H9 (cell line): ENCODE measurements at regions not wholly inside any gene's neighbourhood (a gene's known extent, or its start where the extent isn't known, plus 50 kb on each side); places are given as distances from the start of the nearest gene placed in this dataset.

Experiments
- DNase-seq: peaks from one replicate; pipeline ENCODE4 v3.0.0-alpha.2; 2017
- H2AFZ ChIP-seq: one replicate; pipeline ENCODE4 v1.6.1; 2013; ENCODE audit warnings: mild to moderate bottlenecking, low read length, control low read depth, moderate library complexity
- H2AK5ac ChIP-seq: 2 replicates; pipeline ENCODE4 v1.6.1; 2013; ENCODE audit warnings: low read length, control low read depth, mixed read lengths; ENCODE audit not compliant: insufficient read length
- H2BK120ac ChIP-seq: one replicate; pipeline ENCODE4 v1.6.1; 2013; ENCODE audit warnings: low read depth, mild to moderate bottlenecking, low read length, control low read depth, inconsistent platforms; ENCODE audit not compliant: poor library complexity, severe bottlenecking
- H2BK12ac ChIP-seq: 2 replicates; pipeline ENCODE4 v1.6.1; 2013; ENCODE audit warnings: low read length, control low read depth, mixed read lengths, low read depth; ENCODE audit not compliant: insufficient read length
- H2BK15ac ChIP-seq: 2 replicates; pipeline ENCODE4 v1.6.1; 2013; ENCODE audit warnings: low read depth, low read length, control low read depth
- H2BK20ac ChIP-seq: one replicate; pipeline ENCODE4 v1.6.1; 2013; ENCODE audit warnings: low read depth, mild to moderate bottlenecking, low read length, control low read depth, inconsistent platforms; ENCODE audit not compliant: poor library complexity, severe bottlenecking
- H2BK5ac ChIP-seq: 2 replicates; pipeline ENCODE4 v1.6.1; 2013; ENCODE audit warnings: low read length, control low read depth, mixed read lengths; ENCODE audit not compliant: insufficient read length
- H3K14ac ChIP-seq: 2 replicates; pipeline ENCODE4 v1.6.1; 2013; ENCODE audit warnings: low read length, control low read depth; ENCODE audit not compliant: insufficient read depth
- H3K18ac ChIP-seq: 2 replicates; pipeline ENCODE4 v1.6.1; 2013; ENCODE audit warnings: low read depth, mild to moderate bottlenecking, mixed read lengths, low read length, control low read depth; ENCODE audit not compliant: insufficient read length
- H3K23ac ChIP-seq: 2 replicates; pipeline ENCODE4 v1.6.1; 2013; ENCODE audit warnings: low read length, control low read depth, mixed read lengths, low read depth; ENCODE audit not compliant: insufficient read length
- H3K23me2 ChIP-seq: 2 replicates; pipeline ENCODE4 v1.6.1; 2013; ENCODE audit warnings: low read depth, mild to moderate bottlenecking, mixed read lengths, low read length, control low read depth; ENCODE audit not compliant: insufficient read length, poor library complexity, severe bottlenecking
- H3K27ac ChIP-seq: 2 replicates; pipeline ENCODE4 v1.5.1; 2013; ENCODE audit warnings: low read length, control low read depth, mixed read lengths, low read depth; ENCODE audit not compliant: insufficient read length
- H3K27me3 ChIP-seq: 2 replicates; pipeline ENCODE4 v1.6.1; 2013; ENCODE audit warnings: low read length, control low read depth, inconsistent platforms; ENCODE audit not compliant: insufficient read depth
- H3K4ac ChIP-seq: 2 replicates; pipeline ENCODE4 v1.6.1; 2013; ENCODE audit warnings: low read depth, mild to moderate bottlenecking, control low read depth, inconsistent platforms, low read length, moderate library complexity
- H3K4me1 ChIP-seq: 2 replicates; pipeline ENCODE4 v1.6.1; 2013; ENCODE audit warnings: low read length, control low read depth, inconsistent platforms; ENCODE audit not compliant: insufficient read depth
- H3K4me2 ChIP-seq: 2 replicates; pipeline ENCODE4 v1.6.1; 2013; ENCODE audit warnings: low read length, control low read depth, mixed read lengths; ENCODE audit not compliant: insufficient read length, insufficient read depth
- H3K56ac ChIP-seq: 2 replicates; pipeline ENCODE4 v1.6.1; 2013; ENCODE audit warnings: low read depth, mild to moderate bottlenecking, mixed read lengths, low read length, control low read depth; ENCODE audit not compliant: insufficient read length
- H3K79me1 ChIP-seq: 2 replicates; pipeline ENCODE4 v1.6.1; 2013; ENCODE audit warnings: low read depth, mild to moderate bottlenecking, moderate library complexity, low read length, control low read depth, inconsistent platforms; ENCODE audit not compliant: insufficient read depth, poor library complexity, severe bottlenecking
- H3K79me2 ChIP-seq: 2 replicates; pipeline ENCODE4 v1.6.1; 2013; ENCODE audit warnings: low read length, control low read depth, inconsistent platforms; ENCODE audit not compliant: insufficient read depth
- H3K9ac ChIP-seq: 2 replicates; pipeline ENCODE4 v1.6.1; 2013; ENCODE audit warnings: low read length, control low read depth, mixed read lengths; ENCODE audit not compliant: insufficient read length; ENCODE audit errors: extremely low read depth
- H3K9me3 ChIP-seq: one replicate; pipeline ENCODE4 v1.6.1; 2013; ENCODE audit warnings: low read depth, low read length, inconsistent platforms; ENCODE audit not compliant: control insufficient read depth
- H3T11ph ChIP-seq: one replicate; pipeline ENCODE4 v1.6.1; 2013; ENCODE audit warnings: mild to moderate bottlenecking, low read length, control low read depth, inconsistent platforms
- H4K20me1 ChIP-seq: one replicate; pipeline ENCODE4 v1.6.1; 2013; ENCODE audit not compliant: control insufficient read depth, insufficient read length, insufficient read depth
- H4K5ac ChIP-seq: 2 replicates; pipeline ENCODE4 v1.6.1; 2013; ENCODE audit warnings: low read depth, mild to moderate bottlenecking, mixed read lengths, low read length, control low read depth; ENCODE audit not compliant: insufficient read length
- H4K8ac ChIP-seq: replicated peaks from 2 replicates; pipeline ENCODE4 v1.6.1; 2013; ENCODE audit warnings: low read length, control low read depth, mixed read lengths, low read depth; ENCODE audit not compliant: insufficient read length
- H4K91ac ChIP-seq: 2 replicates; pipeline ENCODE4 v1.6.1; 2013; ENCODE audit warnings: low read depth, mild to moderate bottlenecking, moderate library complexity, mixed read lengths, low read length, control low read depth; ENCODE audit not compliant: insufficient read length
- H3K27ac Mint-ChIP-seq, 3 experiments: 2 replicates in 2 of 3; 3 replicates in 1 of 3; pipeline ENCODE4 v1.8.0; 2020 to 2021; ENCODE audit warnings: mixed read lengths in 3 of 3, mild to moderate bottlenecking in 1 of 3, moderate library complexity in 1 of 3
- H3K27me3 Mint-ChIP-seq: 2 replicates; pipeline ENCODE4 v1.8.0; 2021; ENCODE audit warnings: low read depth, mild to moderate bottlenecking, moderate library complexity, mixed read lengths
- H3K36me3 Mint-ChIP-seq, 3 experiments: 2 replicates in 2 of 3; 3 replicates in 1 of 3; pipeline ENCODE4 v1.8.0; 2020 to 2021; ENCODE audit warnings: low read depth in 3 of 3, mixed read lengths in 3 of 3; ENCODE audit not compliant: insufficient read depth in 1 of 3
- H3K4me1 Mint-ChIP-seq, 2 experiments: 2 replicates each; pipeline ENCODE4 v1.8.0; 2020; ENCODE audit warnings: mixed read lengths in 2 of 2
- H3K4me3 Mint-ChIP-seq, 2 experiments: 2 replicates in 1 of 2; 3 replicates in 1 of 2; pipeline ENCODE4 v1.8.0; 2020 to 2021; ENCODE audit warnings: mild to moderate bottlenecking in 2 of 2, mixed read lengths in 2 of 2, moderate library complexity in 1 of 2
- H3K9me3 Mint-ChIP-seq, 2 experiments: 2 replicates in 1 of 2; 3 replicates in 1 of 2; pipeline ENCODE4 v1.8.0; 2020; ENCODE audit warnings: mild to moderate bottlenecking in 2 of 2, mixed read lengths in 2 of 2, moderate library complexity in 1 of 2
- CTCF ChIP-seq: fragments of 200-600 bp; sonication (generic); conservative IDR thresholded peaks from 3 replicates; pipeline ENCODE4 v1.8.0; 2021; ENCODE audit warnings: antibody characterized with exemption, mild to moderate bottlenecking
- WGBS: extraction: QIAGEN DNeasy Blood & Tissue Kit; methylation state at CpG from one replicate; pipeline ENCODE4 v1.1.7; 2013; ENCODE audit warnings: missing lambda C conversion rate, low lambda C conversion rate, mixed read lengths; ENCODE audit not compliant: insufficient read length; ENCODE audit errors: extremely low coverage; 5-methylcytosine and 5-hydroxymethylcytosine counted together

GRCh38 chr10:128417826-128418225 lies 291.6 kb upstream of the MKI67 start:
- no peaks in the 10 kb centered on the region for H3K9me3 Mint-ChIP-seq
- Histone ChIP-seq H3K9ac (no peak overlapping the region), H3K18ac (no peak overlapping the region), H4K5ac (no peak overlapping the region), H2BK15ac (no peak overlapping the region), H2AFZ (no peak overlapping the region), H3K23ac (no peak overlapping the region), H3K4me1 (no peaks in the 10 kb centered on the region), H4K91ac (no peak overlapping the region), H3K4ac (no peak overlapping the region), H2BK5ac (no peak overlapping the region), H3K4me2 (no peak overlapping the region), H3K27ac (no peak overlapping the region), H2BK12ac (no peak overlapping the region), H3T11ph (no peak overlapping the region), H3K23me2 (no peaks in the 10 kb centered on the region), H3K79me2 (no peaks in the 10 kb centered on the region), H3K56ac (no peak overlapping the region), H3K9me3 (no peaks in the 10 kb centered on the region), H2AK5ac (no peak overlapping the region), H4K20me1 (no peaks in the 10 kb centered on the region), H2BK120ac (no peak overlapping the region), H4K8ac (no peak overlapping the region), H3K79me1 (no peaks in the 10 kb centered on the region), H3K27me3 (no peaks in the 10 kb centered on the region), H3K14ac (no peak overlapping the region), H2BK20ac (no peak overlapping the region)
- peaks cover 8 to 9% of the 10 kb centered on the region in 2 experiments for H3K4me1 Mint-ChIP-seq
- no peak for TF ChIP-seq CTCF
- no peak overlapping the region for H3K4me3 Mint-ChIP-seq
- no peaks in the 10 kb centered on the region; the same call in 1 of the 2 replicates for H3K27me3 Mint-ChIP-seq
- H3K36me3 Mint-ChIP-seq = no peaks in the 10 kb centered on the region
- no peak overlapping the region for H3K27ac Mint-ChIP-seq
- no peak for DNase-seq
- no CpG with 5 or more reads among the region's 3 CpGs for WGBS
